ENCODE measurements at regions not wholly inside any gene's neighbourhood (a gene's known extent, or its start where the extent isn't known, plus 50 kb on each side); places are given as distances from the start of the nearest gene placed in this dataset.

DNA sequence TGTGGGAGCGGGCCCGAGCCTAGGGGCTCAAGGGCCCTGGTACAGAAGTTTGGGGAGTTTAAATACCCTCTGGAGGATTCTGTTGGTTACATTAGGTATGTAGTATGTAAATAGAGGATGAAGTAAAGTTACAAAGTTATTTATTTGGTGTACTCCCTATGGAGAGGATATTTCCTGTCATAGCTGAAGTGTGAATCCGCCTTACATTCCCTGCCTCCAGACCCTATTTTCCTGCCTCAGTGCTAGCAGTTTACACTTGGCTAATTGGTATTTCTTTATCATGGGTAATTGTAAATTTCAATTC, 60.6 kb upstream of the KLF14 start:
- TF ChIP-seq, protein P1, sequence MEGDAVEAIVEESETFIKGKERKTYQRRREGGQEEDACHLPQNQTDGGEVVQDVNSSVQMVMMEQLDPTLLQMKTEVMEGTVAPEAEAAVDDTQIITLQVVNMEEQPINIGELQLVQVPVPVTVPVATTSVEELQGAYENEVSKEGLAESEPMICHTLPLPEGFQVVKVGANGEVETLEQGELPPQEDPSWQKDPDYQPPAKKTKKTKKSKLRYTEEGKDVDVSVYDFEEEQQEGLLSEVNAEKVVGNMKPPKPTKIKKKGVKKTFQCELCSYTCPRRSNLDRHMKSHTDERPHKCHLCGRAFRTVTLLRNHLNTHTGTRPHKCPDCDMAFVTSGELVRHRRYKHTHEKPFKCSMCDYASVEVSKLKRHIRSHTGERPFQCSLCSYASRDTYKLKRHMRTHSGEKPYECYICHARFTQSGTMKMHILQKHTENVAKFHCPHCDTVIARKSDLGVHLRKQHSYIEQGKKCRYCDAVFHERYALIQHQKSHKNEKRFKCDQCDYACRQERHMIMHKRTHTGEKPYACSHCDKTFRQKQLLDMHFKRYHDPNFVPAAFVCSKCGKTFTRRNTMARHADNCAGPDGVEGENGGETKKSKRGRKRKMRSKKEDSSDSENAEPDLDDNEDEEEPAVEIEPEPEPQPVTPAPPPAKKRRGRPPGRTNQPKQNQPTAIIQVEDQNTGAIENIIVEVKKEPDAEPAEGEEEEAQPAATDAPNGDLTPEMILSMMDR (IDR thresholded peaks at IDR 0.05) = no peak
- TF ChIP-seq POLR2AphosphoS5 (IDR thresholded peaks at IDR 0.05) (no peak), POLR2A (IDR thresholded peaks at IDR 0.05) (no peak)
